Stimulated activated effector memory CD8-positive, alpha-beta T cell treated with anti-CD3 and anti-CD28 coated beads, Interleukin-12 subunit alpha, Interleukin-12 subunit beta, amount 100 ng/mL, for 72 hours (primary cell): ENCODE measurements at regions not wholly inside any gene's neighbourhood (a gene's known extent, or its start where the extent isn't known, plus 50 kb on each side); places are given as distances from the start of the nearest gene placed in this dataset.

ENCODE experiments used
- ATAC-seq: fragments of 150-1000 bp; cut with Tn5 transposase; 2 replicates; pipeline ENCODE4 v1.10.0; 2021
- DNase-seq, 2 donors: peaks; one replicate each; pipeline ENCODE4 v3.0.0; 2021 to 2022; ENCODE audit warnings: low spot score in 2 of 2
- H3K27ac Mint-ChIP-seq: one replicate; pipeline ENCODE4 v1.8.0; 2022; ENCODE audit warnings: mild to moderate bottlenecking, mixed read lengths
- H3K36me3 Mint-ChIP-seq: one replicate; pipeline ENCODE4 v1.8.0; 2022; ENCODE audit warnings: mild to moderate bottlenecking, mixed read lengths
- H3K4me1 Mint-ChIP-seq: one replicate; pipeline ENCODE4 v1.8.0; 2022; ENCODE audit warnings: mixed read lengths
- H3K4me3 Mint-ChIP-seq: one replicate; pipeline ENCODE4 v1.8.0; 2022; ENCODE audit warnings: mild to moderate bottlenecking, mixed read lengths
- H3K9me3 Mint-ChIP-seq: one replicate; pipeline ENCODE4 v1.8.0; 2022; ENCODE audit warnings: mixed read lengths

GRCh38 chr1:8201331-8201861, 116.5 kb upstream of the SLC45A1 start:
- Mint-ChIP-seq H3K36me3 (no peaks in the 10 kb centered on the region), H3K4me3 (no peak overlapping the region), H3K9me3 (no peaks in the 10 kb centered on the region), H3K27ac (no peak overlapping the region), H3K4me1 (peaks cover 13% of the 10 kb centered on the region)
- DNase-seq (no peak), ATAC-seq (peak; percentile 16)

- Mint-ChIP-seq H3K4me3 (no peak overlapping the region), H3K4me1 (peaks cover 13% of the 10 kb centered on the region), H3K27ac (no peak overlapping the region), H3K9me3 (no peaks in the 10 kb centered on the region), H3K36me3 (no peaks in the 10 kb centered on the region)
- DNase-seq, result no peak
- no peak for ATAC-seq
Measured at GRCh38 chr1:8200317-8201115, 117.4 kb upstream of the SLC45A1 start.

- H3K9me3 Mint-ChIP-seq, result no peaks in the 10 kb centered on the region
- no peak overlapping the region for H3K27ac Mint-ChIP-seq
- DNase-seq, result no peak
- H3K4me3 Mint-ChIP-seq, result no peak overlapping the region
- H3K36me3 Mint-ChIP-seq, result no peaks in the 10 kb centered on the region
- ATAC-seq, result no peak
- peaks cover 13% of the 10 kb centered on the region for H3K4me1 Mint-ChIP-seq
Measured at GRCh38 chr1:8198522-8198921, 119.4 kb upstream of the SLC45A1 start.

- Mint-ChIP-seq H3K27ac (no peak overlapping the region), H3K9me3 (no peaks in the 10 kb centered on the region), H3K36me3 (no peaks in the 10 kb centered on the region), H3K4me1 (peaks cover 13% of the 10 kb centered on the region), H3K4me3 (no peak overlapping the region)
- no peak for DNase-seq
- ATAC-seq, result no peak
Measured at GRCh38 chr1:8197493-8198282, 120.2 kb upstream of the SLC45A1 start.

GRCh38 chr1:8194481-8195227, 123.3 kb upstream of the SLC45A1 start:
- ATAC-seq (no peak), DNase-seq (no peak)
- Mint-ChIP-seq H3K4me3 (no peak overlapping the region), H3K9me3 (no peaks in the 10 kb centered on the region), H3K27ac (no peak overlapping the region), H3K36me3 (no peaks in the 10 kb centered on the region), H3K4me1 (peaks cover 13% of the 10 kb centered on the region)

- no peaks in the 10 kb centered on the region for H3K36me3 Mint-ChIP-seq
- no peak overlapping the region for H3K27ac Mint-ChIP-seq
- DNase-seq, result no peak
Measured at GRCh38 chr1:8193840-8194406, 124.0 kb upstream of the SLC45A1 start.

GRCh38 chr1:8191474-8191873, 126.4 kb upstream of the SLC45A1 start:
- no peak for DNase-seq
- no peaks in the 10 kb centered on the region for H3K36me3 Mint-ChIP-seq
- no peaks in the 10 kb centered on the region for H3K4me1 Mint-ChIP-seq
- H3K27ac Mint-ChIP-seq, result no peak overlapping the region
- H3K4me3 Mint-ChIP-seq, result no peak overlapping the region
- H3K9me3 Mint-ChIP-seq, result no peaks in the 10 kb centered on the region
- ATAC-seq, result no peak

More at GRCh38 chr1:8193840-8194406, 124.0 kb upstream of the SLC45A1 start:
- ATAC-seq, result no peak
- peaks cover 13% of the 10 kb centered on the region for H3K4me1 Mint-ChIP-seq
- H3K4me3 Mint-ChIP-seq, result no peak overlapping the region
- H3K9me3 Mint-ChIP-seq, result no peaks in the 10 kb centered on the region

- no peaks in the 10 kb centered on the region for H3K4me1 Mint-ChIP-seq
- no peaks in the 10 kb centered on the region for H3K36me3 Mint-ChIP-seq
- no peak overlapping the region for H3K27ac Mint-ChIP-seq
- H3K9me3 Mint-ChIP-seq, result no peaks in the 10 kb centered on the region
- no peak overlapping the region for H3K4me3 Mint-ChIP-seq
- no peak for DNase-seq
- ATAC-seq, result no peak
Measured at GRCh38 chr1:8189931-8190483, 127.9 kb upstream of the SLC45A1 start.

GRCh38 chr1:8185400-8185799, 132.5 kb upstream of the SLC45A1 start:
- Mint-ChIP-seq H3K4me3 (no peak overlapping the region), H3K36me3 (no peaks in the 10 kb centered on the region), H3K4me1 (peaks cover 14% of the 10 kb centered on the region), H3K9me3 (no peaks in the 10 kb centered on the region), H3K27ac (no peak overlapping the region)
- no peak for DNase-seq
- ATAC-seq, result no peak

GRCh38 chr1:8184301-8184700, 133.6 kb upstream of the SLC45A1 start:
- ATAC-seq (no peak), DNase-seq (no peak)
- Mint-ChIP-seq H3K27ac (peak overlapping the region; percentile 12), H3K9me3 (peaks cover 7% of the 10 kb centered on the region), H3K36me3 (no peaks in the 10 kb centered on the region), H3K4me1 (peaks cover 14% of the 10 kb centered on the region), H3K4me3 (no peak overlapping the region)

- ATAC-seq, result peak; percentile 94
- H3K9me3 Mint-ChIP-seq, result peaks cover 11% of the 10 kb centered on the region
- no peaks in the 10 kb centered on the region for H3K36me3 Mint-ChIP-seq
- peak overlapping the region; percentile 19 for H3K4me3 Mint-ChIP-seq
- H3K4me1 Mint-ChIP-seq, result peaks cover 14% of the 10 kb centered on the region
- DNase-seq, result no peak
- peak overlapping the region; percentile 15 for H3K27ac Mint-ChIP-seq
Measured at GRCh38 chr1:8182034-8182761, 135.7 kb upstream of the SLC45A1 start.

- peaks cover 11% of the 10 kb centered on the region for H3K9me3 Mint-ChIP-seq
- DNase-seq (no peak), ATAC-seq (no peak)
- no peaks in the 10 kb centered on the region for H3K36me3 Mint-ChIP-seq
- no peak overlapping the region for H3K27ac Mint-ChIP-seq
- H3K4me1 Mint-ChIP-seq, result peaks cover 14% of the 10 kb centered on the region
- H3K4me3 Mint-ChIP-seq, result no peak overlapping the region
Measured at GRCh38 chr1:8179132-8179793, 138.7 kb upstream of the SLC45A1 start.

GRCh38 chr1:8176279-8176678, 141.6 kb upstream of the SLC45A1 start:
- H3K4me3 Mint-ChIP-seq, result no peak overlapping the region
- H3K36me3 Mint-ChIP-seq, result no peaks in the 10 kb centered on the region
- peaks cover 11% of the 10 kb centered on the region for H3K9me3 Mint-ChIP-seq
- DNase-seq (no peak), ATAC-seq (no peak)
- H3K4me1 Mint-ChIP-seq, result no peaks in the 10 kb centered on the region
- no peak overlapping the region for H3K27ac Mint-ChIP-seq

- DNase-seq, result no peak
- H3K4me3 Mint-ChIP-seq, result no peak overlapping the region
- H3K27ac Mint-ChIP-seq, result no peak overlapping the region
- ATAC-seq, result no peak
- no peaks in the 10 kb centered on the region for H3K36me3 Mint-ChIP-seq
- peaks cover 8% of the 10 kb centered on the region for H3K9me3 Mint-ChIP-seq
- peaks cover 7% of the 10 kb centered on the region for H3K4me1 Mint-ChIP-seq
Measured at GRCh38 chr1:8174807-8175206, 143.1 kb upstream of the SLC45A1 start.
